ENCODE measurements at regions not wholly inside any gene's neighbourhood (a gene's known extent, or its start where the extent isn't known, plus 50 kb on each side); places are given as distances from the start of the nearest gene placed in this dataset.

DNA sequence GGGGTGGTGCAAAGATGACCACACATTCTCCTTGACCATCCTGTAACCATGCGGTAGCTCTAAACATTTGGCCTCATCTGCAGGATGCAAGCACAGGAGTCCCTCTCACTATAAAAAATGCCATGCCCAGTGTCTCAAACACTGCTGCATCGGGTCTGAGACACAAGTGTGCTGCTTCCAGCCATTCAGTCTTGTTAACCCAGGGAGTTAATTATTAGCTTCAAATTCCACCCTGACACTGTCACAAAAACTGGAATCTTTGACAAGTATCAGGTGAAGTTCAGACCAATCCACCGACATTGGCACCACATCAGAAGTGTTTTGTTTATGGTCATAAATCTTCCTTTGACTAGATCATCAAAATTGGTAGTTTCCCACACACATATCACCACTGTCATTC, 119.1 kb upstream of the RASEF start:
- TF ChIP-seq, protein P1, sequence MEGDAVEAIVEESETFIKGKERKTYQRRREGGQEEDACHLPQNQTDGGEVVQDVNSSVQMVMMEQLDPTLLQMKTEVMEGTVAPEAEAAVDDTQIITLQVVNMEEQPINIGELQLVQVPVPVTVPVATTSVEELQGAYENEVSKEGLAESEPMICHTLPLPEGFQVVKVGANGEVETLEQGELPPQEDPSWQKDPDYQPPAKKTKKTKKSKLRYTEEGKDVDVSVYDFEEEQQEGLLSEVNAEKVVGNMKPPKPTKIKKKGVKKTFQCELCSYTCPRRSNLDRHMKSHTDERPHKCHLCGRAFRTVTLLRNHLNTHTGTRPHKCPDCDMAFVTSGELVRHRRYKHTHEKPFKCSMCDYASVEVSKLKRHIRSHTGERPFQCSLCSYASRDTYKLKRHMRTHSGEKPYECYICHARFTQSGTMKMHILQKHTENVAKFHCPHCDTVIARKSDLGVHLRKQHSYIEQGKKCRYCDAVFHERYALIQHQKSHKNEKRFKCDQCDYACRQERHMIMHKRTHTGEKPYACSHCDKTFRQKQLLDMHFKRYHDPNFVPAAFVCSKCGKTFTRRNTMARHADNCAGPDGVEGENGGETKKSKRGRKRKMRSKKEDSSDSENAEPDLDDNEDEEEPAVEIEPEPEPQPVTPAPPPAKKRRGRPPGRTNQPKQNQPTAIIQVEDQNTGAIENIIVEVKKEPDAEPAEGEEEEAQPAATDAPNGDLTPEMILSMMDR (IDR thresholded peaks at IDR 0.05; ENCODE audit: low read depth, low read length): no peak
- H3K4me1 ChIP-seq (ENCODE audit: low read depth): peaks cover 24% of the 10 kb centered on the region
- no peak overlapping the region for H3K27ac ChIP-seq
- H3K27me3 ChIP-seq: no peaks in the 10 kb centered on the region
- H3K9me3 ChIP-seq (ENCODE audit: low read depth): no peaks in the 10 kb centered on the region
- no peaks in the 10 kb centered on the region for H3K36me3 ChIP-seq
- no peak overlapping the region for H3K4me3 ChIP-seq
- DNase-seq (ENCODE audit: low read depth in 1 of 2, low spot score in 1 of 2): no peak

DNA sequence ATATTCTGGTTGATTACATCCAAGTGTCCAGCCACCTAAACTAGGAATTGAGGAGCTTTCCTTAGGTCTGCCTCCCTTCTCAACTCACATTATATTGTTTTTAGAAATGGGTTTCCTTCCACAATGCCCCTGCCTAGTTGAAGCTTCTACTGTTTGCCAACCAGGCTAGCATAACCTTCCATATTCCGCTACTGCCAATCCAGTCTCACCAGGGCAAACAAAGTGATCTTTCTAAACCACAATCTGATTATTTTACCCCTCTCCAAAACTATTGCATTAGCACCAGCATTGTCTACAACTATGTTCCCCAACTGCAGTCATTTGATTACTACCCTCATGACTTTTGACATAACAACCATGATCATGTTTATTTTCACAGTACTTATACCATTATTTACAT, 115.8 kb upstream of the RASEF start:
- Histone ChIP-seq H3K9me3 (ENCODE audit: low read depth) (no peaks in the 10 kb centered on the region), H3K4me1 (ENCODE audit: low read depth) (peaks cover 2% of the 10 kb centered on the region), H3K27ac (no peak overlapping the region), H3K27me3 (no peaks in the 10 kb centered on the region), H3K36me3 (no peaks in the 10 kb centered on the region), H3K4me3 (no peak overlapping the region)
- TF ChIP-seq, protein P1 (IDR thresholded peaks at IDR 0.05; ENCODE audit: low read depth, low read length): no peak
- no peak for DNase-seq (ENCODE audit: low read depth in 1 of 2, low spot score in 1 of 2)

- DNase-seq (ENCODE audit: low read depth in 1 of 2, low spot score in 1 of 2): no peak
- TF ChIP-seq, protein P1 (IDR thresholded peaks at IDR 0.05; ENCODE audit: low read depth, low read length): no peak
- no peaks in the 10 kb centered on the region for H3K36me3 ChIP-seq
- H3K27me3 ChIP-seq: no peaks in the 10 kb centered on the region
- peaks cover 2% of the 10 kb centered on the region for H3K4me1 ChIP-seq (ENCODE audit: low read depth)
- no peak overlapping the region for H3K4me3 ChIP-seq
- no peak overlapping the region for H3K27ac ChIP-seq
- no peaks in the 10 kb centered on the region for H3K9me3 ChIP-seq (ENCODE audit: low read depth)
Measured at GRCh38 chr9:83177747-83178146, 114.8 kb upstream of the RASEF start.

DNA sequence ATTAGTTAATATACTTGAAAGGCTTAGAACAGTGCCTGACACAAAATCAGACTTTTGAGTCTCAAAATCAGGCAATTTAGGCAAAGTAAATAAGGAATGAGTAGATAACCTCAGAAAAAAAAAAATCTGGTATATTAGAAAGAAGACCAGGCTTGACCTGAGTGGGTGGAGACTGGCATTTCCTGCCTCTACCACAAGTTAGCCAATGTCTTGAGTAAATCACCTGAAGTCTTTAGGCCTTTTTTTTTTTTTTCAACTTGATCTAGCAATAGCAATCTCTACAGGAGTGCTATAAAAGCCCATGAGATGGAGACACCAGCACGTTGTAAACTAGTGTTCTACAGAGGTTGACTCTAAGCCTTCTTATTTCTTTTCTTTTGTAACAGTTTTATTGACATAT, 104.2 kb upstream of the RASEF start:
- H3K36me3 ChIP-seq: no peaks in the 10 kb centered on the region
- no peak overlapping the region for H3K27ac ChIP-seq
- H3K27me3 ChIP-seq: no peaks in the 10 kb centered on the region
- no peaks in the 10 kb centered on the region for H3K9me3 ChIP-seq (ENCODE audit: low read depth)
- H3K4me1 ChIP-seq (ENCODE audit: low read depth): no peaks in the 10 kb centered on the region
- no peak overlapping the region for H3K4me3 ChIP-seq
- TF ChIP-seq, protein P1 (IDR thresholded peaks at IDR 0.05; ENCODE audit: low read depth, low read length): no peak
- DNase-seq (ENCODE audit: low read depth in 1 of 2, low spot score in 1 of 2): no peak

DNA sequence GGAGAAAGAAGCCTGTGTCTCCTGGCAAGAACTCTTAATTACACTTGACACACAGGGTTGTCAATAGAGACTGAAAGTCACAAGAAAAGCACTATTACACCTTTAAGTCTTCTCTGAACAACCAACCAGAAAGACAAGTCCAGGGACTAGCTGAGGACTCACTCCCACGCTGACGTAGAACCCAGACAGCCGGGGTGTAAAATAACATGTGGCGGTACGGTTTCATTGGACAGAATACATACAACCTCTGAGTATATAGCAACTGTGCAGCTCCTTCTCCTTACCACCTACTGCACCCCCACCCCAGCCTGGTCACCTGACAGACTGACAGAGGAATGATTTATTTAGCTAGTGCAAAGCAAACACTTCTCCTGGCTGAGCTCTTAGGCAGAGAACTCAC, 103.4 kb upstream of the RASEF start:
- Histone ChIP-seq H3K27me3 (no peaks in the 10 kb centered on the region), H3K4me3 (no peak overlapping the region), H3K4me1 (ENCODE audit: low read depth) (no peaks in the 10 kb centered on the region), H3K27ac (no peak overlapping the region), H3K9me3 (ENCODE audit: low read depth) (no peaks in the 10 kb centered on the region), H3K36me3 (no peaks in the 10 kb centered on the region)
- DNase-seq (ENCODE audit: low read depth in 1 of 2, low spot score in 1 of 2): peak in 1 of 2 donors; percentile 19
- TF ChIP-seq, protein P1 (IDR thresholded peaks at IDR 0.05; ENCODE audit: low read depth, low read length): no peak

DNA sequence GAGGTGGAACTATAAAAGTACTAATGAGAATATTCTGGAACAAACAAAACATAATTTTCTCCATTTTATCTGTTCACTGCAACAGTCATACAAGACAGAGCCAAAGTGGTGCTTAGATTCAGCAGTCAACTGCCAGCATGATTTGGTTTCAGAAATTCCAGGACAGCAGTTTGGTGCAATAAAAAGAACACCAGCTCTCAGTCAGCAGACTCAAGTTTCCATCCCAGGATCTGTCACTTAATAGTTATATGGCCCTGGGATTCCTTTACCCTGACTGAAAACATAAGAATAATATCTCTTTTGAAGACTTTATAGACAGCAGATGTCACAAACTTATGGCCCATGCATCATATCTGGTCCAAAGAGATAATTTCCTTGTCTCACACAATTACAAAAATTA, 92.8 kb upstream of the RASEF start:
- DNase-seq (ENCODE audit: low read depth in 1 of 2, low spot score in 1 of 2): no peak
- no peak overlapping the region for H3K27ac ChIP-seq
- H3K4me3 ChIP-seq: no peak overlapping the region
- H3K4me1 ChIP-seq (ENCODE audit: low read depth): no peaks in the 10 kb centered on the region
- H3K27me3 ChIP-seq: no peaks in the 10 kb centered on the region
- H3K36me3 ChIP-seq: no peaks in the 10 kb centered on the region
- TF ChIP-seq, protein P1 (IDR thresholded peaks at IDR 0.05; ENCODE audit: low read depth, low read length): no peak
- no peaks in the 10 kb centered on the region for H3K9me3 ChIP-seq (ENCODE audit: low read depth)

Measured in cardiac muscle cell (in vitro differentiated cells and primary cell).